HEK293 (cell line): ENCODE measurements at regions not wholly inside any gene's neighbourhood (a gene's known extent, or its start where the extent isn't known, plus 50 kb on each side); places are given as distances from the start of the nearest gene placed in this dataset.

Experiments
- CTCF ChIP-seq: fragments of 450-650 bp; formaldehyde crosslinking; IDR thresholded peaks from 2 replicates; pipeline ENCODE4 v1.5.1; 2016; ENCODE audit warnings: missing biosample characterization, missing genetic modification characterization
- REST ChIP-seq: fragments of 450-650 bp; formaldehyde crosslinking; IDR thresholded peaks from 2 replicates; pipeline ENCODE4 v1.5.1; 2016; ENCODE audit warnings: missing biosample characterization, missing genetic modification characterization
- SP7 ChIP-seq: fragments of 450-650 bp; formaldehyde crosslinking; IDR thresholded peaks from 2 replicates; pipeline ENCODE4 v1.5.1; 2016; ENCODE audit warnings: missing biosample characterization, missing genetic modification characterization
- YY2 ChIP-seq: fragments of 450-650 bp; formaldehyde crosslinking; IDR thresholded peaks from 2 replicates; pipeline ENCODE4 v1.5.1; 2016; ENCODE audit warnings: missing biosample characterization, missing genetic modification characterization
- ZNF133 ChIP-seq: fragments of 450-650 bp; formaldehyde crosslinking; IDR thresholded peaks from 2 replicates; pipeline ENCODE4 v1.5.1; 2016; ENCODE audit warnings: missing biosample characterization, missing genetic modification characterization
- ZNF214 ChIP-seq: fragments of 450-650 bp; formaldehyde crosslinking; IDR thresholded peaks from 2 replicates; pipeline ENCODE4 v1.5.1; 2017; ENCODE audit warnings: missing biosample characterization, mild to moderate bottlenecking, missing genetic modification characterization, borderline replicate concordance
- ZNF530 ChIP-seq: fragments of 450-650 bp; formaldehyde crosslinking; IDR thresholded peaks from 2 replicates; pipeline ENCODE4 v1.5.1; 2016; ENCODE audit warnings: low read depth, missing biosample characterization, missing genetic modification characterization
- ZNF785 ChIP-seq: fragments of 450-650 bp; formaldehyde crosslinking; IDR thresholded peaks from 2 replicates; pipeline ENCODE4 v1.5.1; 2016; ENCODE audit warnings: missing biosample characterization, missing genetic modification characterization
- TF ChIP-seq, protein P1 (sequence below): sonication (generic); formaldehyde crosslinking; IDR thresholded peaks from 2 replicates; pipeline ENCODE4 v1.8.1; 2022; ENCODE audit warnings: mild to moderate bottlenecking, moderate library complexity, missing genetic modification reagents

GRCh38 chr1:67987046-67987799 is 63.2 kb downstream of the DIRAS3 start:
- TF ChIP-seq, protein P1, sequence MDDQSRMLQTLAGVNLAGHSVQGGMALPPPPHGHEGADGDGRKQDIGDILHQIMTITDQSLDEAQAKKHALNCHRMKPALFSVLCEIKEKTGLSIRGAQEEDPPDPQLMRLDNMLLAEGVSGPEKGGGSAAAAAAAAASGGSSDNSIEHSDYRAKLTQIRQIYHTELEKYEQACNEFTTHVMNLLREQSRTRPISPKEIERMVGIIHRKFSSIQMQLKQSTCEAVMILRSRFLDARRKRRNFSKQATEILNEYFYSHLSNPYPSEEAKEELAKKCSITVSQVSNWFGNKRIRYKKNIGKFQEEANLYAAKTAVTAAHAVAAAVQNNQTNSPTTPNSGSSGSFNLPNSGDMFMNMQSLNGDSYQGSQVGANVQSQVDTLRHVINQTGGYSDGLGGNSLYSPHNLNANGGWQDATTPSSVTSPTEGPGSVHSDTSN (CRISPR knock-in tag) = no peak
- no peak for TF ChIP-seq ZNF785 (tag by site-specific recombination)
- no peak for TF ChIP-seq YY2 (tag by site-specific recombination)
- TF ChIP-seq REST (tag by site-specific recombination) = no peak
- no peak for TF ChIP-seq CTCF (tag by site-specific recombination)
- TF ChIP-seq ZNF530 (tag by site-specific recombination) = no peak
- no peak for TF ChIP-seq SP7 (tag by site-specific recombination)
- TF ChIP-seq ZNF214 (tag by site-specific recombination) = no peak
- TF ChIP-seq ZNF133 (tag by site-specific recombination) = no peak
